Kidney capillary endothelial cell (primary cell): ENCODE measurements at regions not wholly inside any gene's neighbourhood (a gene's known extent, or its start where the extent isn't known, plus 50 kb on each side); places are given as distances from the start of the nearest gene placed in this dataset.
"Not testable (repeated sequence)": the region's sequence is repeated elsewhere in the genome, so short reads cannot be mapped to it uniquely, and the experiment has no call there.

Experiments
- DNase-seq: peaks from one replicate; pipeline ENCODE4 v3.0.0-alpha.2; 2018; ENCODE audit warnings: low spot score

GRCh38 chr10:33783078-33783477 is 448.6 kb upstream of the NRP1 start:
- no peak for DNase-seq

- DNase-seq, result no peak
Observed at GRCh38 chr10:33781606-33782395, 447.3 kb upstream of the NRP1 start.

GRCh38 chr10:33780961-33781360 is 446.5 kb upstream of the NRP1 start:
- DNase-seq, result no peak

- DNase-seq, result no peak
Observed at GRCh38 chr10:33777223-33777622, 442.8 kb upstream of the NRP1 start.

GRCh38 chr10:33776419-33777070 is 442.1 kb upstream of the NRP1 start:
- no peak for DNase-seq

- no peak for DNase-seq
Observed at GRCh38 chr10:33774857-33775256, 440.4 kb upstream of the NRP1 start.

- no peak for DNase-seq
Observed at GRCh38 chr10:33773886-33774480, 439.5 kb upstream of the NRP1 start.

- no peak for DNase-seq
Observed at GRCh38 chr10:33773253-33773573, 438.7 kb upstream of the NRP1 start.

GRCh38 chr10:33772370-33773252 is 438.1 kb upstream of the NRP1 start:
- peak; percentile 46 for DNase-seq

- DNase-seq, result not testable (repeated sequence)
Observed at GRCh38 chr10:33771856-33772255, 437.4 kb upstream of the NRP1 start.

- DNase-seq, result no peak
Observed at GRCh38 chr10:33764694-33765185, 430.3 kb upstream of the NRP1 start.

GRCh38 chr10:33760056-33760943 is 425.8 kb upstream of the NRP1 start:
- no peak for DNase-seq

- no peak for DNase-seq
Observed at GRCh38 chr10:33759191-33759590, 424.7 kb upstream of the NRP1 start.

- DNase-seq, result no peak
Observed at GRCh38 chr10:33758299-33758698, 423.8 kb upstream of the NRP1 start.

- no peak for DNase-seq
Observed at GRCh38 chr10:33754052-33754451, 419.6 kb upstream of the NRP1 start.

GRCh38 chr10:33753389-33753788 is 418.9 kb upstream of the NRP1 start:
- DNase-seq, result no peak

- peak; percentile 30 for DNase-seq
Observed at GRCh38 chr10:33749790-33750189, 415.3 kb upstream of the NRP1 start.

- DNase-seq, result no peak
Observed at GRCh38 chr10:33749067-33749735, 414.7 kb upstream of the NRP1 start.

GRCh38 chr10:33746836-33747268 is 412.4 kb upstream of the NRP1 start:
- DNase-seq, result no peak

GRCh38 chr10:33746186-33746585 is 411.7 kb upstream of the NRP1 start:
- no peak for DNase-seq

- no peak for DNase-seq
Observed at GRCh38 chr10:33743429-33743857, 409.0 kb upstream of the NRP1 start.
